HG03565 (cell line): ENCODE measurements at regions not wholly inside any gene's neighbourhood (a gene's known extent, or its start where the extent isn't known, plus 50 kb on each side); places are given as distances from the start of the nearest gene placed in this dataset.

Experiments
- ATAC-seq: cut with Tn5 transposase; IDR thresholded peaks from one replicate; pipeline ENCODE4 v1.9.1; 2021; ENCODE audit warnings: mild to moderate bottlenecking, moderate library complexity; ENCODE audit not compliant: unreplicated experiment

DNA sequence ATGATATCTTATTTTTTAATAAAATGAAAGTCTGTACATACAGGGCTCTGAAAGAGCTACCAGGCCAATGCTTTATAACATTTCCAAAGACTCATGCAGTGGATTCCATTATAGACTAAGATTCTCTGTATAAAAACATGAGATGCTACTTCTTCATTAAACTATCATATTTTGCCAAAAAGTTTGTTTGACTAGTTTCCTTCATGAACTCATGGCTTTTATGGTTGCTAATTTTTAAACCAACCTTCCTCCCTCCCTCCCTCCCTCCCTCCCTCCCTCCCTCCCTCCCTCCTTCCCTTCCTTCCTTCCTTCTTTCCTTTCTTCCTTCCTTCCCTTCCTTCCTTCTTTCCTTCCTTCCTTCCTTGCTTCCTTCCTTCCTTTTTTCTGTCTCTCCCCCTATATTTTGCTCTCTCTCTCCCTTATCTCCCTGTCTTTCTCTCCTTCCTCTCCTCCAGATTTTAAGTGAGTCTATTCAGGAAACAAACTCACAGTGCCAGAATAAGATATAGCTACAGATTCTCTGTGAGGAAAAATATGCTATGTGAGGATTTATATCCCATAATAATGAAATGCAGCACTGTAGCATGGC is 961.5 kb upstream of the ZEB2 start:
- no peak for ATAC-seq

GRCh38 chr2:145464866-145465265 is 944.9 kb upstream of the ZEB2 start:
- no peak for ATAC-seq

- no peak for ATAC-seq
Measured at GRCh38 chr2:145460112-145460511, 940.2 kb upstream of the ZEB2 start.

DNA sequence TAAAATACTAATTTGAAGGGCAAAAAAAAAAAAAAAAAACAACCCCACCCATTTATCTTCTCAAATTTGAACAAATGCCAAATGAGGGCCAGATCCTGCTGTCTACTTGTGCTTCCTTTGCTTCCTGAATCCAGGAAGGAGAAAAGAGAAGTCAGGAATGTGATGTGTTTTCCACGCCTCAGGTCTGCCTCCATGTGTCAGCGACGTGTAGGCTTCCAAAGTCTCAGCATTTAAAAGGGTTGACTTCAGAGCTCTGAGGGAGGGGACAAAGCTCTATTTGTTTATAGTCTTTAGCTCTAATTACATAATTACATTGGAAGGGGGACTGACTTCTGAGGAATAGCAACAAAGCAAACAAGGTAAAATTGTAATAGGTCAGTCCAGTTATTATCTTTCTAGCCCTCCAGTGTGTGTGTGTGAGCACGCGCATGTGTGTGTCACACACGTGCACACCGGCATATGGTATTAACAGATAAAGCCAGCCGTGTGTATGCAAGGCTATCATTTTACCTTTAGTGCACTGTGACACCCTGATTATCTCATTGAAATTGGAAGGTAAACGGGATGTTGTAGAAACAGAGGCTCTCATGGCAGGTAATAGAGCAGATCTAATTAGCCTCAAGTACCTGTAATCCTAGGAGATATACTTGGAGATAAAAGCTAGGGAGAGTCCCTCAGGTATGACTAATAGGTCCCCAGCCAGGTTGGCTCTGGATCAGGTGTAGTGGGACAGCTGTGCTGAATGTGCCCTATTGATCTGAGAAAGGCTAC is 911.4 kb upstream of the ZEB2 start:
- no peak for ATAC-seq

GRCh38 chr2:145423809-145424208 is 903.9 kb upstream of the ZEB2 start:
- no peak for ATAC-seq

GRCh38 chr2:145422576-145422975 is 902.7 kb upstream of the ZEB2 start:
- no peak for ATAC-seq

DNA sequence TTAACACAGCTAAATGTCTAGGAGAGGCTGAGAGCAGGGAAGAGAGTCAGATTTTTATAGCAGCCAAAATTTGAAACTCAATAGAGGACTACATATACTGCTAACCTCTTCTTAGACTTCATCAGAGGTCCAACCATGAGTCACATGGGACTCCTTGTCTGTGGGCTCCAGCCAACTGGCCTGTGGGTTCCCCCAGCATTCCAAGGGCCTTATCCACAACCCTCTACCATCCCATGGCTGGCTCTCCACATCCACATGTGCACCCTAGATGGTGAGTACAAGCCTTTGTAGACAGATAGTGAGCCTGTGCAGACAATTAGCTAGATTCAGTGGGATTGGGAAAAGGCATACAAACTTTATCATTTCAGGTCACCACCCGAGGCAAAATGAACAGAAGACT is 901.9 kb upstream of the ZEB2 start:
- ATAC-seq: no peak

GRCh38 chr2:145416640-145417039 is 896.7 kb upstream of the ZEB2 start:
- no peak for ATAC-seq

DNA sequence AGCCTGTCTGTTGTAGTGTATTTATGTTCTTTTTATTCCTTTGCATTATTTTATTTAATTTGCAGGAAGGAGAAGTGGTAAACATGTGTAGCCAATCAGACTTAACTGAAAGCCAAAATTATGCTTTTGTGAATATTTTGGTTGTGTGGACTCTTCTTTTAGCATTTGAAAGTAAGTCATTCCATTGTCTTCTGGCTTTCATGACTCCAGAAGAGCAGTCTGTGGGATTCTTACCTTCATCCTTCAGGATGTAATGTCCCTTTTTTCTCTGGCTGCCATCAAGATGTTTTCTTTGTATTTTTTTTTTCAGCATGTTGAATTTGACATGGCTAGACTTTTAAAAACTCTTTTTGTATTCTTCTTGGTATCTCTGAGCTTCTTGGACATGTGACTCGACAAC is 895.2 kb upstream of the ZEB2 start:
- ATAC-seq: no peak

- no peak for ATAC-seq
Measured at GRCh38 chr2:145413261-145414030, 893.5 kb upstream of the ZEB2 start.

GRCh38 chr2:145412155-145412554 is 892.2 kb upstream of the ZEB2 start:
- ATAC-seq: no peak

- ATAC-seq: peak; percentile 96
Measured at GRCh38 chr2:145411493-145411892, 891.6 kb upstream of the ZEB2 start.

DNA sequence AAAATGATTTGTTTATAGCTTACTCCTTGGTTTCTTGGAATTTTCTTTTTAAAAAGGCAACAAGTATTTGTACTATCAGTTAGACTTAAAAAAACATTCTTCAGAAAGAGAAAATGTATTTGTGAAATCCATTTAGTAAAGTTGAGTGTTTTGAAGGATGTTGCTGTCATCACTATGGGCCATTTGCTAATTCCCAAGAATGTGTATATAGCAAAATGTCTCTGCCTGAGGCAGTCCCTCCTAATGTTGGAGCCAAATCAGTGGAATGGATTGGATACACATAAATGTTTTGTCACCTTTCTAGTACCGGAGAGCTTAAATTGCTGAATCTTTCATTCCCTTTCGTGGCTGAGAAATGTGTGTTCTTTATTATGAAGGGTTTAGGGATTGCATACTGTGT is 890.2 kb upstream of the ZEB2 start:
- no peak for ATAC-seq

GRCh38 chr2:145408980-145409379 is 889.1 kb upstream of the ZEB2 start:
- ATAC-seq: no peak

- no peak for ATAC-seq
Measured at GRCh38 chr2:145404690-145405089, 884.8 kb upstream of the ZEB2 start.

- no peak for ATAC-seq
Measured at GRCh38 chr2:145402706-145403277, 882.9 kb upstream of the ZEB2 start.

GRCh38 chr2:145399131-145399530 is 879.2 kb upstream of the ZEB2 start:
- no peak for ATAC-seq

- ATAC-seq: no peak
Measured at GRCh38 chr2:145394181-145394580, 874.3 kb upstream of the ZEB2 start.

DNA sequence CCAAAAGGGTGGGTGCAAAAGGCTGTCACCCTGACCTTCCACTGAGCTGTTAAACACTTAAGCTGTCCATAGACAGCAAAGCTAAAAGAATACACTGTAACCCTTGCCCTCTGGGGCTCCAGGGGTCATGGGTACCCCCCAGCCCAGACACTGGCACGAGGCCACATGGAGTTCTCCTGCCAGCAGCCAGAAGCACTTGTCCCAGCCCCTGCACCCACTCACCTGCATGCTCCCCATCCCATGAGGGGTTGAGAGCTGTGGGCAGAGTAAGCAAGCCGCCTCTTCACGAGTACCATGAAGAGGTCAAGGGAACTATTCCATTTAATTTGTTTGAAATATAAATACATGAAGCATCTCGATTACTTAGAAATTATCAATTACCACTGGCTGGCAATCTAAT is 867.1 kb upstream of the ZEB2 start:
- ATAC-seq: no peak

GRCh38 chr2:145383961-145384360 is 864.0 kb upstream of the ZEB2 start:
- no peak for ATAC-seq

- no peak for ATAC-seq
Measured at GRCh38 chr2:145380436-145381017, 860.6 kb upstream of the ZEB2 start.
